ENCODE measurements at regions not wholly inside any gene's neighbourhood (a gene's known extent, or its start where the extent isn't known, plus 50 kb on each side); places are given as distances from the start of the nearest gene placed in this dataset.

GRCh38 chr15:96804754-96805153 lies 474.3 kb downstream of the NR2F2 start:
- Histone ChIP-seq H2AFZ (ENCODE audit: low read length) (no peak overlapping the region), H4K20me1 (ENCODE audit: insufficient read depth, low read depth, low read length) (no peaks in the 10 kb centered on the region), H3K9me3 (ENCODE audit: low read length) (peaks cover 26% of the 10 kb centered on the region), H3K9me2 (replicated peaks; ENCODE audit: insufficient read depth, low read length) (no peaks in the 10 kb centered on the region), H3K79me2 (ENCODE audit: low read length) (no peaks in the 10 kb centered on the region), H3K4me3 (ENCODE audit: low read length) (no peak overlapping the region), H3K4me2 (ENCODE audit: low read depth, low read length, poor library complexity, severe bottlenecking) (no peak overlapping the region), H3K27ac (ENCODE audit: low read length) (no peak overlapping the region), H3K9ac (ENCODE audit: low read length) (no peak overlapping the region), H3K4me1 (ENCODE audit: low read length) (no peaks in the 10 kb centered on the region), H3K36me3 (ENCODE audit: insufficient read depth, low read length) (no peaks in the 10 kb centered on the region), H3K27me3 (ENCODE audit: low read length) (no peaks in the 10 kb centered on the region)
- DNase-seq = no peak

- Histone ChIP-seq H3K27me3 (ENCODE audit: low read length) (no peaks in the 10 kb centered on the region), H3K79me2 (ENCODE audit: low read length) (no peaks in the 10 kb centered on the region), H3K9me3 (ENCODE audit: low read length) (peaks cover 13% of the 10 kb centered on the region), H3K4me2 (ENCODE audit: low read depth, low read length, poor library complexity, severe bottlenecking) (no peak overlapping the region), H2AFZ (ENCODE audit: low read length) (no peak overlapping the region), H3K4me3 (ENCODE audit: low read length) (no peak overlapping the region), H3K4me1 (ENCODE audit: low read length) (no peaks in the 10 kb centered on the region), H4K20me1 (ENCODE audit: insufficient read depth, low read depth, low read length) (no peaks in the 10 kb centered on the region), H3K36me3 (ENCODE audit: insufficient read depth, low read length) (no peaks in the 10 kb centered on the region), H3K9ac (ENCODE audit: low read length) (no peak overlapping the region), H3K9me2 (replicated peaks; ENCODE audit: insufficient read depth, low read length) (no peaks in the 10 kb centered on the region), H3K27ac (ENCODE audit: low read length) (no peak overlapping the region)
- no peak for DNase-seq
Observed at GRCh38 chr15:96807361-96807760, 476.9 kb downstream of the NR2F2 start.

GRCh38 chr15:96817900-96818299 lies 487.4 kb downstream of the NR2F2 start:
- no peak for DNase-seq
- H3K4me3 ChIP-seq (ENCODE audit: low read length) = no peak overlapping the region
- peaks cover 36% of the 10 kb centered on the region for H3K9me3 ChIP-seq (ENCODE audit: low read length)
- H3K4me1 ChIP-seq (ENCODE audit: low read length) = no peaks in the 10 kb centered on the region
- no peak overlapping the region for H3K27ac ChIP-seq (ENCODE audit: low read length)
- H3K36me3 ChIP-seq (ENCODE audit: insufficient read depth, low read length) = no peaks in the 10 kb centered on the region
- H3K4me2 ChIP-seq (ENCODE audit: low read depth, low read length, poor library complexity, severe bottlenecking) = no peak overlapping the region
- H3K27me3 ChIP-seq (ENCODE audit: low read length) = no peaks in the 10 kb centered on the region
- no peaks in the 10 kb centered on the region for H4K20me1 ChIP-seq (ENCODE audit: insufficient read depth, low read depth, low read length)
- H2AFZ ChIP-seq (ENCODE audit: low read length) = no peak overlapping the region
- H3K79me2 ChIP-seq (ENCODE audit: low read length) = no peaks in the 10 kb centered on the region
- H3K9me2 ChIP-seq (replicated peaks; ENCODE audit: insufficient read depth, low read length) = no peaks in the 10 kb centered on the region
- H3K9ac ChIP-seq (ENCODE audit: low read length) = no peak overlapping the region

GRCh38 chr15:96818861-96819260 lies 488.4 kb downstream of the NR2F2 start:
- H3K9me2 ChIP-seq (replicated peaks; ENCODE audit: insufficient read depth, low read length) = no peaks in the 10 kb centered on the region
- no peaks in the 10 kb centered on the region for H4K20me1 ChIP-seq (ENCODE audit: insufficient read depth, low read depth, low read length)
- H3K36me3 ChIP-seq (ENCODE audit: insufficient read depth, low read length) = no peaks in the 10 kb centered on the region
- H2AFZ ChIP-seq (ENCODE audit: low read length) = no peak overlapping the region
- H3K9ac ChIP-seq (ENCODE audit: low read length) = no peak overlapping the region
- H3K9me3 ChIP-seq (ENCODE audit: low read length) = peaks cover 35% of the 10 kb centered on the region
- no peak overlapping the region for H3K27ac ChIP-seq (ENCODE audit: low read length)
- no peak overlapping the region for H3K4me3 ChIP-seq (ENCODE audit: low read length)
- no peaks in the 10 kb centered on the region for H3K27me3 ChIP-seq (ENCODE audit: low read length)
- no peaks in the 10 kb centered on the region for H3K4me1 ChIP-seq (ENCODE audit: low read length)
- DNase-seq = no peak
- no peaks in the 10 kb centered on the region for H3K79me2 ChIP-seq (ENCODE audit: low read length)
- no peak overlapping the region for H3K4me2 ChIP-seq (ENCODE audit: low read depth, low read length, poor library complexity, severe bottlenecking)

- no peak for DNase-seq
- Histone ChIP-seq H3K4me2 (ENCODE audit: low read depth, low read length, poor library complexity, severe bottlenecking) (no peak overlapping the region), H3K79me2 (ENCODE audit: low read length) (no peaks in the 10 kb centered on the region), H3K27me3 (ENCODE audit: low read length) (no peaks in the 10 kb centered on the region), H2AFZ (ENCODE audit: low read length) (no peak overlapping the region), H3K36me3 (ENCODE audit: insufficient read depth, low read length) (no peaks in the 10 kb centered on the region), H3K9me2 (replicated peaks; ENCODE audit: insufficient read depth, low read length) (no peaks in the 10 kb centered on the region; the same call in 1 of the 2 replicates), H3K4me1 (ENCODE audit: low read length) (no peaks in the 10 kb centered on the region), H4K20me1 (ENCODE audit: insufficient read depth, low read depth, low read length) (no peaks in the 10 kb centered on the region), H3K9me3 (ENCODE audit: low read length) (peaks cover 28% of the 10 kb centered on the region), H3K9ac (ENCODE audit: low read length) (no peak overlapping the region), H3K4me3 (ENCODE audit: low read length) (no peak overlapping the region), H3K27ac (ENCODE audit: low read length) (no peak overlapping the region)
Observed at GRCh38 chr15:96827981-96828380, 497.5 kb downstream of the NR2F2 start.

- Histone ChIP-seq H3K79me2 (ENCODE audit: low read length) (no peaks in the 10 kb centered on the region), H3K9me3 (ENCODE audit: low read length) (peaks cover 21% of the 10 kb centered on the region), H3K9ac (ENCODE audit: low read length) (no peak overlapping the region), H3K27ac (ENCODE audit: low read length) (no peak overlapping the region), H2AFZ (ENCODE audit: low read length) (no peak overlapping the region), H3K4me3 (ENCODE audit: low read length) (no peak overlapping the region), H3K4me1 (ENCODE audit: low read length) (no peaks in the 10 kb centered on the region), H3K36me3 (ENCODE audit: insufficient read depth, low read length) (no peaks in the 10 kb centered on the region), H3K4me2 (ENCODE audit: low read depth, low read length, poor library complexity, severe bottlenecking) (no peak overlapping the region), H4K20me1 (ENCODE audit: insufficient read depth, low read depth, low read length) (no peaks in the 10 kb centered on the region), H3K9me2 (replicated peaks; ENCODE audit: insufficient read depth, low read length) (no peaks in the 10 kb centered on the region), H3K27me3 (ENCODE audit: low read length) (no peaks in the 10 kb centered on the region)
- DNase-seq = no peak
Observed at GRCh38 chr15:96837241-96837970, 506.9 kb downstream of the NR2F2 start.

- Histone ChIP-seq H3K36me3 (ENCODE audit: insufficient read depth, low read length) (no peaks in the 10 kb centered on the region), H3K9ac (ENCODE audit: low read length) (no peak overlapping the region), H3K9me2 (replicated peaks; ENCODE audit: insufficient read depth, low read length) (no peaks in the 10 kb centered on the region), H3K4me2 (ENCODE audit: low read depth, low read length, poor library complexity, severe bottlenecking) (no peak overlapping the region), H4K20me1 (ENCODE audit: insufficient read depth, low read depth, low read length) (no peaks in the 10 kb centered on the region), H2AFZ (ENCODE audit: low read length) (no peak overlapping the region), H3K27ac (ENCODE audit: low read length) (no peak overlapping the region), H3K4me3 (ENCODE audit: low read length) (no peak overlapping the region), H3K9me3 (ENCODE audit: low read length) (peaks cover 23% of the 10 kb centered on the region), H3K79me2 (ENCODE audit: low read length) (no peaks in the 10 kb centered on the region), H3K4me1 (ENCODE audit: low read length) (no peaks in the 10 kb centered on the region), H3K27me3 (ENCODE audit: low read length) (no peaks in the 10 kb centered on the region)
- DNase-seq = no peak
Observed at GRCh38 chr15:96838081-96838480, 507.6 kb downstream of the NR2F2 start.

GRCh38 chr15:96849271-96849900 lies 518.9 kb downstream of the NR2F2 start:
- H3K4me3 ChIP-seq (ENCODE audit: low read length) = no peak overlapping the region
- H4K20me1 ChIP-seq (ENCODE audit: insufficient read depth, low read depth, low read length) = no peaks in the 10 kb centered on the region
- no peak overlapping the region for H2AFZ ChIP-seq (ENCODE audit: low read length)
- no peaks in the 10 kb centered on the region for H3K9me2 ChIP-seq (replicated peaks; ENCODE audit: insufficient read depth, low read length)
- DNase-seq = no peak
- peaks cover 24% of the 10 kb centered on the region for H3K9me3 ChIP-seq (ENCODE audit: low read length)
- H3K36me3 ChIP-seq (ENCODE audit: insufficient read depth, low read length) = no peaks in the 10 kb centered on the region
- no peak overlapping the region for H3K27ac ChIP-seq (ENCODE audit: low read length)
- no peaks in the 10 kb centered on the region for H3K4me1 ChIP-seq (ENCODE audit: low read length)
- no peak overlapping the region for H3K9ac ChIP-seq (ENCODE audit: low read length)
- H3K79me2 ChIP-seq (ENCODE audit: low read length) = no peaks in the 10 kb centered on the region
- no peak overlapping the region for H3K4me2 ChIP-seq (ENCODE audit: low read depth, low read length, poor library complexity, severe bottlenecking)
- H3K27me3 ChIP-seq (ENCODE audit: low read length) = no peaks in the 10 kb centered on the region

Measured in Karpas-422 (cell line).